Heart right ventricle (tissue), 16 donors: ENCODE measurements at regions not wholly inside any gene's neighbourhood (a gene's known extent, or its start where the extent isn't known, plus 50 kb on each side); places are given as distances from the start of the nearest gene placed in this dataset.

Source experiments
- ATAC-seq, 8 donors: fragments of 200-7000 bp; cut with Tn5 transposase; one replicate each; pipeline ENCODE4 v1.9.1; 2020; ENCODE audit warnings: mild to moderate bottlenecking in 8 of 8, moderate library complexity in 8 of 8, moderate number of reproducible peaks in 1 of 8
- DNase-seq, 2 donors: peaks; one replicate each; pipeline ENCODE4 v3.0.0-alpha.2; 2020
- H3K27ac ChIP-seq, 10 donors: fragments of 200-600 bp; sonication (generic) in 2 of 10; one replicate each; pipeline versions ENCODE4 v1.5.0 to v1.8.0; 2020 to 2022; ENCODE audit warnings: mild to moderate bottlenecking in 3 of 10
- H3K27me3 ChIP-seq, 7 donors: fragments of 200-600 bp; one replicate each; pipeline ENCODE4 v1.8.0; 2021 to 2022; ENCODE audit warnings: mild to moderate bottlenecking in 2 of 7
- H3K36me3 ChIP-seq, 9 donors: fragments of 200-600 bp; sonication (generic) in 1 of 9; one replicate each; pipeline versions ENCODE4 v1.5.0 to v1.8.0; 2020 to 2022; ENCODE audit warnings: mild to moderate bottlenecking in 2 of 9
- H3K4me1 ChIP-seq, 9 donors: fragments of 200-600 bp; sonication (generic) in 1 of 9; one replicate each; pipeline versions ENCODE4 v1.5.0 to v1.8.0; 2020 to 2022; ENCODE audit warnings: mild to moderate bottlenecking in 4 of 9
- H3K4me3 ChIP-seq, 10 donors: fragments of 200-600 bp; sonication (generic) in 2 of 10; one replicate each; pipeline versions ENCODE4 v1.5.0 to v1.8.0; 2020 to 2022; ENCODE audit warnings: mild to moderate bottlenecking in 7 of 10, moderate library complexity in 2 of 10
- H3K9me3 ChIP-seq, 11 donors: fragments of 200-600 bp in 10 of 11; sonication (generic) in 2 of 11; one replicate each; pipeline versions ENCODE4 v1.5.0 to v1.8.0; 2013 to 2022; ENCODE audit warnings: mild to moderate bottlenecking in 2 of 11, control low read depth in 1 of 11, moderate library complexity in 1 of 11
- WGBS, 2 donors: extraction: QIAGEN DNeasy Blood & Tissue Kit; methylation state at CpG; one replicate each; pipeline ENCODE4 v1.1.7; 2013; ENCODE audit warnings: inconsistent platforms in 1 of 2; 5-methylcytosine and 5-hydroxymethylcytosine counted together
- intact Hi-C, 10 donors: fragments of 100-400 bp; cut with DNase I; formaldehyde crosslinking; loops; one replicate each; pipeline versions ENCODE4 v1.11.1 to v1.14.2; 2022
- TF ChIP-seq, protein P1 (sequence below), 9 donors: fragments of 200-600 bp; sonication (generic) in 2 of 9; IDR thresholded peaks; one replicate each; pipeline versions ENCODE4 v1.5.0 to v1.8.0; 2021 to 2022; ENCODE audit warnings: antibody characterized with exemption in 9 of 9, mild to moderate bottlenecking in 5 of 9, moderate library complexity in 1 of 9
- donor health status: Arrhythmogenic right ventricular cardiomyopathy.
- donor health status: ischemic (EF 13 %, LVEDD 7.1; RV severe dilation, severe dysfunction).
- donor health status: healthy with polysubstance abuse.
- donor health status: DM: no; HTN: yes; CAD: no.
- donor health status: DM: no; HTN: no; CAD: no.
- donor health status: ischemic (EF 25% LVEDD 6.9; RV normal size, moderate dysfunction).
- donor health status: ischemic (EF 25% LVEDD 5.7; RV mildly dilated, moderate dysfunction).
- donor health status: healthy.
- donor health status: DM: yes; HTN: yes; CAD: no.
- donor health status: Ischemic cardiomyopathy.
- donor health status: ischemic (EF 35%, LVEDD 5.7; RV mildly dilated, moderate dysfunction).
- donor health status: nonischemic (EF 11% LVEDD 7.7; RV severe dilation, severe dysfunction).
- donor health status: DM: yes; HTN: yes; CAD: no.
- donor health status: PGD.
- donor health status: ischemic (EF 29% LVEDD 5.4; RV normal size, mild dysfunction).
- donor health status: nonischemic (EF 23%, LVEDD 6.1; RV moderate dilation, normal function).

GRCh38 chr15:89391685-89392257 lies 57.1 kb upstream of the POLG start:
- H3K9me3 ChIP-seq = no peaks in the 10 kb centered on the region
- DNase-seq = no peak
- TF ChIP-seq, protein P1, sequence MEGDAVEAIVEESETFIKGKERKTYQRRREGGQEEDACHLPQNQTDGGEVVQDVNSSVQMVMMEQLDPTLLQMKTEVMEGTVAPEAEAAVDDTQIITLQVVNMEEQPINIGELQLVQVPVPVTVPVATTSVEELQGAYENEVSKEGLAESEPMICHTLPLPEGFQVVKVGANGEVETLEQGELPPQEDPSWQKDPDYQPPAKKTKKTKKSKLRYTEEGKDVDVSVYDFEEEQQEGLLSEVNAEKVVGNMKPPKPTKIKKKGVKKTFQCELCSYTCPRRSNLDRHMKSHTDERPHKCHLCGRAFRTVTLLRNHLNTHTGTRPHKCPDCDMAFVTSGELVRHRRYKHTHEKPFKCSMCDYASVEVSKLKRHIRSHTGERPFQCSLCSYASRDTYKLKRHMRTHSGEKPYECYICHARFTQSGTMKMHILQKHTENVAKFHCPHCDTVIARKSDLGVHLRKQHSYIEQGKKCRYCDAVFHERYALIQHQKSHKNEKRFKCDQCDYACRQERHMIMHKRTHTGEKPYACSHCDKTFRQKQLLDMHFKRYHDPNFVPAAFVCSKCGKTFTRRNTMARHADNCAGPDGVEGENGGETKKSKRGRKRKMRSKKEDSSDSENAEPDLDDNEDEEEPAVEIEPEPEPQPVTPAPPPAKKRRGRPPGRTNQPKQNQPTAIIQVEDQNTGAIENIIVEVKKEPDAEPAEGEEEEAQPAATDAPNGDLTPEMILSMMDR (IDR thresholded peaks at IDR 0.05) = no peak
- peaks cover 0 to 7% (median 0%) of the 10 kb centered on the region in 9 donors for H3K4me1 ChIP-seq
- whole genome bisulfite sequencing, 2 donors = 40% methylated on average over 12 of the region's 12 CpGs
- intact Hi-C loops = no loop called here
- H3K36me3 ChIP-seq = no peaks in the 10 kb centered on the region
- peaks cover 0 to 97% (median 73%) of the 10 kb centered on the region in 7 donors for H3K27me3 ChIP-seq
- no peak overlapping the region for H3K4me3 ChIP-seq
- H3K27ac ChIP-seq = no peak overlapping the region
- no peak for ATAC-seq

- TF ChIP-seq, protein P1 (IDR thresholded peaks at IDR 0.05) = no peak
- Histone ChIP-seq H3K27ac (no peak overlapping the region), H3K27me3 (peaks cover 0 to 90% (median 64%) of the 10 kb centered on the region in 7 donors), H3K9me3 (no peaks in the 10 kb centered on the region), H3K4me1 (no peaks in the 10 kb centered on the region), H3K36me3 (no peaks in the 10 kb centered on the region), H3K4me3 (no peak overlapping the region)
- ATAC-seq (no peak), DNase-seq (no peak)
- WGBS, 2 donors = 59 to 62% methylated on average over 19 of the region's 19 CpGs
- intact Hi-C loops = loop anchor here in 1 of 10 donors (10.0 kb wide), 1 partner anchor 65 kb away; no protein-coding TSS in a partner anchor
Observed at GRCh38 chr15:89389841-89390603, 55.4 kb upstream of the POLG start.

DNA sequence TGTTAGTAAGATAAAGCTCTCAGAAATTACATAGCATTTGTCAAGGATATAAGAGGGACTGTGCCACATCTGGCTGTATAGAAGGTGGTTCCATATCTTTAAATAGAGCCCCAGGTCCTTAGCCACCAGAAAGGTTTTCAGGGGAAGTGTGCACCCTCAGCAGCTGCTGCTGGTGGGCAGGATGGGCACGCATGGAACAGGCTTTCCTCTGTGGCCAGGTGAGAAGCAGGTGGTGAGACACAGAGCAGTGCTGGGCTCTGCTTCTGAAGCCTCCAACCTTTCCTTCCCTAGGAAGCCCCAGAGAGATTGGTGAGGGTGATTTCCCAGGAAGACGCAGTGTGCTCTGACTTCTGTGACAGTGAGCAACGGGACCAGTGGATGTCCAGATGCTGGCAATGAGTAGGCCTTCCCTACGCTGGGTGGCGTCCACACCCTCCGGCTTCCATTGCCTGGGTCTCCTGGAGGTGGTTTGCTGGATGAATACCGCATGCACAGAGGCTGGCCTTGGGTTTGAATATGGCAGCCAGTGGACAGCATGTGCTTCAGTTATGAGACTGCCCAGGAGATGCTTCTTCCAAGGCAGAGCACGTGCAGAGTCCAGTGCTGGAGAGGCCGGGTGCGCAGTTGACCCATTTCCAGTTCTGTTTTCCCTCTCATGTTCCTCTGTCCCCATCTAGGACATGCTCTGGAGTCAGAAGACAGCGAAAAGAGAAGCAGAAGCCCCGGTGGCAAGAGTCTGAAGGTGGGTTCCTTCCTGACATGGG lies 52.7 kb upstream of the POLG start:
- Histone ChIP-seq H3K4me1 (peaks cover 0 to 6% (median 0%) of the 10 kb centered on the region in 9 donors), H3K4me3 (no peak overlapping the region), H3K27ac (no peak overlapping the region), H3K36me3 (no peaks in the 10 kb centered on the region), H3K9me3 (no peaks in the 10 kb centered on the region), H3K27me3 (peaks cover 0 to 84% (median 54%) of the 10 kb centered on the region in 7 donors)
- WGBS, 2 donors = 86 to 88% methylated on average over 12 of the region's 12 CpGs
- DNase-seq (no peak), ATAC-seq (no peak)
- TF ChIP-seq, protein P1 (IDR thresholded peaks at IDR 0.05) = no peak
- intact Hi-C loops = loop anchor here in 1 of 10 donors (10.0 kb wide), 1 partner anchor 63 kb away; no protein-coding TSS in a partner anchor
